KG1 (cell line): ENCODE measurements at regions not wholly inside any gene's neighbourhood (a gene's known extent, or its start where the extent isn't known, plus 50 kb on each side); places are given as distances from the start of the nearest gene placed in this dataset.

Source experiments
- DNase-seq: peaks from one replicate; lab custom pipeline; 2025; lab: John Stamatoyannopoulos, UW

GRCh38 chr1:229971141-229971540 is 95.9 kb upstream of the GALNT2 start:
- DNase-seq: no peak

GRCh38 chr1:229972600-229973296 is 94.3 kb upstream of the GALNT2 start:
- DNase-seq: no peak

GRCh38 chr1:229973297-229973612 is 93.8 kb upstream of the GALNT2 start:
- DNase-seq: no peak

GRCh38 chr1:229975047-229975446 is 92.0 kb upstream of the GALNT2 start:
- no peak for DNase-seq

- DNase-seq: no peak
Observed at GRCh38 chr1:229980009-229980408, 87.0 kb upstream of the GALNT2 start.

GRCh38 chr1:229981736-229982135 is 85.3 kb upstream of the GALNT2 start:
- DNase-seq: no peak

GRCh38 chr1:229984310-229984991 is 82.6 kb upstream of the GALNT2 start:
- DNase-seq: no peak

- DNase-seq: no peak
Observed at GRCh38 chr1:229984992-229985612, 81.9 kb upstream of the GALNT2 start.

GRCh38 chr1:229985613-229986010 is 81.4 kb upstream of the GALNT2 start:
- DNase-seq: no peak

- DNase-seq: no peak
Observed at GRCh38 chr1:229986737-229987337, 80.2 kb upstream of the GALNT2 start.

- DNase-seq: no peak
Observed at GRCh38 chr1:229987953-229988352, 79.1 kb upstream of the GALNT2 start.

- no peak for DNase-seq
Observed at GRCh38 chr1:229988534-229988933, 78.5 kb upstream of the GALNT2 start.

- no peak for DNase-seq
Observed at GRCh38 chr1:229989591-229990248, 77.3 kb upstream of the GALNT2 start.

GRCh38 chr1:229990326-229990725 is 76.7 kb upstream of the GALNT2 start:
- no peak for DNase-seq

- DNase-seq: no peak
Observed at GRCh38 chr1:229991104-229991513, 75.9 kb upstream of the GALNT2 start.

GRCh38 chr1:229991724-229992333 is 75.2 kb upstream of the GALNT2 start:
- no peak for DNase-seq

- DNase-seq: no peak
Observed at GRCh38 chr1:229993060-229993459, 74.0 kb upstream of the GALNT2 start.

GRCh38 chr1:229993894-229994293 is 73.1 kb upstream of the GALNT2 start:
- no peak for DNase-seq

GRCh38 chr1:229999004-229999670 is 67.9 kb upstream of the GALNT2 start:
- no peak for DNase-seq

- no peak for DNase-seq
Observed at GRCh38 chr1:230000493-230001184, 66.4 kb upstream of the GALNT2 start.
